Activated CD4-positive, alpha-beta T cell treated with anti-CD3 and anti-CD28 coated beads, Interleukin-2, Interleukin-4, amounts not matched to agents 100 ng/mL and 50 ng/mL, durations not matched to agents 16 hours and 8 hours (primary cell): ENCODE measurements at regions not wholly inside any gene's neighbourhood (a gene's known extent, or its start where the extent isn't known, plus 50 kb on each side); places are given as distances from the start of the nearest gene placed in this dataset.

Source experiments
- DNase-seq: peaks from one replicate; pipeline ENCODE4 v3.0.0-alpha.2; 2020; ENCODE audit warnings: low spot score

GRCh38 chr7:88500131-88500530 is 193.4 kb upstream of the STEAP4 start:
- no peak for DNase-seq

GRCh38 chr7:88495881-88496725 is 189.4 kb upstream of the STEAP4 start:
- DNase-seq, result no peak

GRCh38 chr7:88492153-88492552 is 185.5 kb upstream of the STEAP4 start:
- no peak for DNase-seq

GRCh38 chr7:88490874-88491273 is 184.2 kb upstream of the STEAP4 start:
- DNase-seq, result no peak

GRCh38 chr7:88490161-88490560 is 183.5 kb upstream of the STEAP4 start:
- DNase-seq, result no peak

- DNase-seq, result no peak
These were observed 179.1 kb upstream of the STEAP4 start for GRCh38 chr7:88485821-88486220.

GRCh38 chr7:88484551-88484950 is 177.9 kb upstream of the STEAP4 start:
- DNase-seq, result no peak

- no peak for DNase-seq
These were observed 174.2 kb upstream of the STEAP4 start for GRCh38 chr7:88480896-88481295.

- no peak for DNase-seq
These were observed 173.6 kb upstream of the STEAP4 start for GRCh38 chr7:88480271-88480670.

GRCh38 chr7:88477976-88478375 is 171.3 kb upstream of the STEAP4 start:
- DNase-seq, result no peak

- DNase-seq, result no peak
These were observed 158.9 kb upstream of the STEAP4 start for GRCh38 chr7:88465600-88465999.

GRCh38 chr7:88462799-88463198 is 156.1 kb upstream of the STEAP4 start:
- no peak for DNase-seq

GRCh38 chr7:88460650-88461049 is 154.0 kb upstream of the STEAP4 start:
- no peak for DNase-seq

GRCh38 chr7:88458946-88459345 is 152.3 kb upstream of the STEAP4 start:
- DNase-seq, result no peak

GRCh38 chr7:88458279-88458678 is 151.6 kb upstream of the STEAP4 start:
- DNase-seq, result no peak

GRCh38 chr7:88457320-88457719 is 150.6 kb upstream of the STEAP4 start:
- DNase-seq, result no peak

GRCh38 chr7:88456490-88456889 is 149.8 kb upstream of the STEAP4 start:
- DNase-seq, result no peak

GRCh38 chr7:88455696-88456095 is 149.0 kb upstream of the STEAP4 start:
- DNase-seq, result no peak

- no peak for DNase-seq
These were observed 146.0 kb upstream of the STEAP4 start for GRCh38 chr7:88452646-88453045.

- no peak for DNase-seq
These were observed 144.2 kb upstream of the STEAP4 start for GRCh38 chr7:88450874-88451273.

- no peak for DNase-seq
These were observed 142.7 kb upstream of the STEAP4 start for GRCh38 chr7:88449410-88449809.

- no peak for DNase-seq
These were observed 135.7 kb upstream of the STEAP4 start for GRCh38 chr7:88442413-88442812.

GRCh38 chr7:88437132-88437531 is 130.4 kb upstream of the STEAP4 start:
- no peak for DNase-seq

GRCh38 chr7:88432301-88432700 is 125.6 kb upstream of the STEAP4 start:
- DNase-seq, result no peak
